NCI-H460 (cell line): ENCODE measurements at regions not wholly inside any gene's neighbourhood (a gene's known extent, or its start where the extent isn't known, plus 50 kb on each side); places are given as distances from the start of the nearest gene placed in this dataset.

Source experiments
- small RNA-seq, 2 experiments: library from RNA; depleted of rRNA; stranded (forward); fragments of <200 nt; gene quantifications; one replicate each; pipeline ENCODE3, GENCODE V24; 2014

Small RNA genes lying in the stretch of these regions (small RNA-seq; reads per million reads assigned to genes)
- gene AL138889.2 (0 reads per million in 2 experiments), gene MIR7159 (0 reads per million in 2 experiments)
